ELF-1 (cell line): ENCODE measurements at regions not wholly inside any gene's neighbourhood (a gene's known extent, or its start where the extent isn't known, plus 50 kb on each side); places are given as distances from the start of the nearest gene placed in this dataset.
A peak's percentile ranks its signal among the peaks of the same experiment; 100 is the strongest.
"Not testable (repeated sequence)": the region's sequence is repeated elsewhere in the genome, so short reads cannot be mapped to it uniquely, and the experiment has no call there.

Experiments
- DNase-seq: peaks from one replicate; pipeline ENCODE4 v3.0.0-alpha.2; 2016; ENCODE audit warnings: low read depth, low spot score

GRCh38 chr5:18533137-18533536 is 898.9 kb downstream of the TAF11L14 start:
- no peak for DNase-seq

- DNase-seq = peak; percentile 18
Observed at GRCh38 chr5:18534119-18534518, 899.9 kb downstream of the TAF11L14 start.

GRCh38 chr5:18535753-18536152 is 901.5 kb downstream of the TAF11L14 start:
- DNase-seq = not testable (repeated sequence)

- DNase-seq = no peak
Observed at GRCh38 chr5:18544421-18544820, 910.2 kb downstream of the TAF11L14 start.

GRCh38 chr5:18546591-18546990 is 912.3 kb downstream of the TAF11L14 start:
- DNase-seq = no peak

GRCh38 chr5:18551716-18552115 is 917.5 kb downstream of the TAF11L14 start:
- no peak for DNase-seq

- peak; percentile 48 for DNase-seq
Observed at GRCh38 chr5:18553269-18553668, 919.0 kb downstream of the TAF11L14 start.

GRCh38 chr5:18560602-18561001 is 926.3 kb downstream of the TAF11L14 start:
- no peak for DNase-seq

- peak; percentile 5 for DNase-seq
Observed at GRCh38 chr5:18563853-18564252, 929.6 kb downstream of the TAF11L14 start.

GRCh38 chr5:18566671-18567070 is 932.4 kb downstream of the TAF11L14 start:
- DNase-seq = no peak

- no peak for DNase-seq
Observed at GRCh38 chr5:18576586-18576985, 942.3 kb downstream of the TAF11L14 start.

GRCh38 chr5:18601185-18601584 is 966.9 kb downstream of the TAF11L14 start:
- DNase-seq = no peak

GRCh38 chr5:18602402-18602801 is 968.1 kb downstream of the TAF11L14 start:
- no peak for DNase-seq

- DNase-seq = no peak
Observed at GRCh38 chr5:18605186-18605585, 970.9 kb downstream of the TAF11L14 start.

- DNase-seq = no peak
Observed at GRCh38 chr5:18607570-18607969, 973.3 kb downstream of the TAF11L14 start.

- not testable (repeated sequence) for DNase-seq
Observed at GRCh38 chr5:18617191-18617590, 982.9 kb downstream of the TAF11L14 start.

GRCh38 chr5:18630458-18631045 is 996.3 kb downstream of the TAF11L14 start:
- DNase-seq = peak; percentile 14

GRCh38 chr5:18652404-18653215 is 1018.4 kb downstream of the TAF11L14 start:
- no peak for DNase-seq

GRCh38 chr5:18653216-18653752 is 1019.0 kb downstream of the TAF11L14 start:
- DNase-seq = no peak

GRCh38 chr5:18660511-18660910 is 1026.3 kb downstream of the TAF11L14 start:
- DNase-seq = no peak

GRCh38 chr5:18662231-18662630 is 1028.0 kb downstream of the TAF11L14 start:
- DNase-seq = no peak

GRCh38 chr5:18674212-18674611 is 1040.0 kb downstream of the TAF11L14 start:
- DNase-seq = peak; percentile 36

GRCh38 chr5:18675041-18675440 is 1040.8 kb downstream of the TAF11L14 start:
- no peak for DNase-seq
